NOMO-1 (cell line): ENCODE measurements at regions not wholly inside any gene's neighbourhood (a gene's known extent, or its start where the extent isn't known, plus 50 kb on each side); places are given as distances from the start of the nearest gene placed in this dataset.

Experiments
- DNase-seq, 2 experiments: peaks; one replicate each; lab custom pipeline; 2025; ENCODE audit not compliant: unreplicated experiment in 2 of 2; lab: John Stamatoyannopoulos, UW

DNA sequence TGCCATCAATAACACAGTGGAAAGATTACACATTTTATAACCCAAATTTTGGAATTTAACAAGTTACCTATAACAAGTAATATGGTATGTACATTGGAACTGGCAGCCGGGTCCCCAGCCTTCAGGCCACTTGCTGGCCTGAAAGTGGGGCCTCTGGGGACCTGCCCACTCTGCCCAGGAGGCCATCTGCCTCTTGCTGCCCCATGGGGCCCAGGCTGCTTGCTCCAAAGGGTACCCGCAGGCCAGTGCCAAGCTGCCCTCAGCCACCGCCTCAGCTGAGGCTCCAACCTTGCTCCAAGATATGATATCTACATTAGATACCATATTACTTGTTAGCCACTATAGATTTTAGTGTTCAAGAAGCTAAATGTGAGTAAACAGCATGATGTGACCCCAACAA lies 120.8 kb upstream of the TMEFF2 start:
- DNase-seq, result no peak

GRCh38 chr2:192314800-192315481 lies 120.2 kb upstream of the TMEFF2 start:
- DNase-seq, result no peak

GRCh38 chr2:192313773-192314172 lies 119.0 kb upstream of the TMEFF2 start:
- DNase-seq, result no peak

GRCh38 chr2:192311701-192312460 lies 117.1 kb upstream of the TMEFF2 start:
- DNase-seq, result no peak

- no peak for DNase-seq
Observed at GRCh38 chr2:192307530-192307929, 112.8 kb upstream of the TMEFF2 start.

DNA sequence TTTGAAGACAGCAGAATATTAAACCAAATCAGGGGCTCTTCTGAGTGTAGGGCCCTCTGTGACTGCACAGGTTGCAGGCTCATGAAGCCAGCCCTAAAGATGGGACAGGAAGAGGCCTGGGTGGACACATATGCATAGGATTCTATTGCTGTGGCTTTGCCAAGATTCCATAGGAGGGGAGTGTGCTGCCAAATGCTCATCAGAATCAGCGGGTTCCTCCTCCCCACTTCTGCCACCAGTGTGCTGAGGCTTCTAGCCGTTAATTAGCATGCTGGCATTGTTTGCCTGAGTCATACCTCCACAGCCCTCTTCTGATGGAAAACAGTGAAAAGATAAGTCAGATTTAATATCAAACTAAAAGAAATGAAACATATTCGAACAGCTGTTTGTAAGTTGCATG lies 103.9 kb upstream of the TMEFF2 start:
- DNase-seq, result no peak

DNA sequence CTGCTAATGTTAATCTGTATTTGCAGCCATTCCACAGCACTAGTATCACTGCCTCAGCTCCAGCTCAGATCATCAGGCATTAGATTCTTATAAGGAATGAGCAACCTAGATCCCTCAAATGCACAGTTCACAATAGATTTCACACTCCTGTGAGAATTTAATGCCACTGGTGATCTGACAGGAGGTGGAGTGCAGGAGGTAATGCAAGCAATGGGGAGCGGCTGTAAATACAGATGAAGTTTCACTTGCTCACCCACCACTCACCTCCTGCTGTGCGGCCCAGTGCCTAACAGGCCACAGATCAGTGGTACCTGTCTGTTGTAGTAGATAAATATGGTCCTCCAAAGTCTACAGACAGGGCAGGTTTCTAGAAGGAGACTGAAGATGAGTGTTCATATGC lies 97.7 kb upstream of the TMEFF2 start:
- DNase-seq, result no peak

GRCh38 chr2:192288295-192288694 lies 93.6 kb upstream of the TMEFF2 start:
- DNase-seq, result no peak

DNA sequence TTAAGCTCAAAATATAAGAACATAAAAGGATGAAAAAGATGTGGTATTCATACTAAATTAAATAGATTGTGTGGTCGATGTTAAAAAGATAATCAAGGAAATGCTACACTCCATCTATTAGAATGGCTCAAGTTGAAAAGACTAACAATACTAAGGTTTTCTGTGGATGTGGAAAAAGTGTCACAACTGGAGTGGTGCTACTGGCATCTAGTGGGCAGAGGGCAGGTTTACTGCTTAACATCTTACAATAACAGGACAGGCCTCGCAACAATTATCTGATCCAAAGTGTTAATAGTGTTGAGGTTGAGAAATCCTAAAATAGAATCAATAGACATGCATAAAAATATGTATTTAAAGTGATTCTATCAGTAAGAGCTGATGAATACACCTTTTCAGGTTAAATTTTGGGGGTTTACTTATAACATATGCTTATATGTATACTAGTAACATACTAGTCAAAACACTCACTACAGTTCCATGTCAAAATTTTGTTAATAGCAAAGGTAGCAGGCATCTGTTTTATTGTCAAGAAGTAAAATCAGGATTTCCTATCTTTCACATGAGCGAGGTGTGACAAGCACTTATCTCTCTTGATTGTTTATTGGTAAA lies 91.5 kb upstream of the TMEFF2 start:
- DNase-seq, result no peak

- DNase-seq, result no peak
Observed at GRCh38 chr2:192283450-192283849, 88.7 kb upstream of the TMEFF2 start.

- no peak for DNase-seq
Observed at GRCh38 chr2:192278701-192279100, 84.0 kb upstream of the TMEFF2 start.

- no peak for DNase-seq
Observed at GRCh38 chr2:192277494-192278109, 82.9 kb upstream of the TMEFF2 start.

GRCh38 chr2:192275632-192276031 lies 80.9 kb upstream of the TMEFF2 start:
- no peak for DNase-seq

GRCh38 chr2:192267484-192267883 lies 72.8 kb upstream of the TMEFF2 start:
- DNase-seq, result no peak

DNA sequence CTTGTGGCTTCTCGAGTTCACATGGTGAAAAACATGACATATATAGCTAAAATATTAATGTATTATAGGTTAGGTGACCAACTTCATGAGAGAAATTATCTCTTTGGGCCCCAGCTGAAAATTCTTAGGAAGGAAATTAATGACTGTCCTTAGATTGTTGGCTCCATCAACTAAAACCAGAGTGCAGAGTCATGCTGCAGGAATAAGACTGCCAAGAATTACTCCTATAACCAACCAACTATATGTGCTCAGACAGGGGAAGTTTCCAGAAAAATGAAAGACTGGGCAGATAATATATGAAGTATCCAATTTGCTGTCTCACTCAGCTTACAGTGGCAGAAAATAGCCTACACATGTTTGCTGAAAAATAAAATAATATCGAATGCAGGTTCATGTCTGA lies 71.0 kb upstream of the TMEFF2 start:
- no peak for DNase-seq

DNA sequence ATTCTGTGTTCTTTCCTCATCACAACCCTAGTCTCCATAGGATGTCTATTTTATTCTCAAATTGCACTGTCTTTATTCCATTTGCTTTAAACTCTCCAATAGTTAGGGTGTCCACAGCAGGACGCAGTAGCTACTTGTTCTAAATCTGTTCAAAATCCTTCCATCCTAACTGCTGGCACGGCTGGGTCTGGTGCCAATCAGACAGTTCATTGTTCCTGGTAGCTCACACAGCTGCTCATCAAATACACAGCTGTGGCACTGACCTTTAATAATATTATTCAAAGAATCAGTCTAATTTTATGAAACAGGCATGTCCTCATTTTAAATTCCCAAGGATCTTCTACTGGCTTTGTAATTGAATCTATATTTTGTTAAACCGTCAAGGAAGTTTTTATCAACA lies 59.7 kb upstream of the TMEFF2 start:
- DNase-seq, result no peak

DNA sequence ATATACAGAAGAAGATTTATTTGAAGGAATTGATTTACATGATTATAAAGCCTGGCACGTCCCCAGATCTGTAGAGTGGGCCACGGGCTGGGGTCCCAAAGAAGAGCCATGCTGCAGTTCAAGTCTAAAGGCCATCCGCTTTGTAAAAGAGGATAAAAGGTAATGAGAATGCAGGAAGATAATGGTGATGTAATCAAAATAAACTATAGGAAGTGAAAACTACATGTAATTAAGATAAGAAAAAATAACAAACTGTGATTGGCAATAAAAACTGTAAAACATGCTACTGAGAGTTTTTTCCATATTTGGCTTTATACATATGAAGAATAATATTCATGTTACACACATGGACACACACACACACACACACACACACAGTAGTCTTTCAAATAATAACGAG lies 59.0 kb upstream of the TMEFF2 start:
- no peak for DNase-seq

DNA sequence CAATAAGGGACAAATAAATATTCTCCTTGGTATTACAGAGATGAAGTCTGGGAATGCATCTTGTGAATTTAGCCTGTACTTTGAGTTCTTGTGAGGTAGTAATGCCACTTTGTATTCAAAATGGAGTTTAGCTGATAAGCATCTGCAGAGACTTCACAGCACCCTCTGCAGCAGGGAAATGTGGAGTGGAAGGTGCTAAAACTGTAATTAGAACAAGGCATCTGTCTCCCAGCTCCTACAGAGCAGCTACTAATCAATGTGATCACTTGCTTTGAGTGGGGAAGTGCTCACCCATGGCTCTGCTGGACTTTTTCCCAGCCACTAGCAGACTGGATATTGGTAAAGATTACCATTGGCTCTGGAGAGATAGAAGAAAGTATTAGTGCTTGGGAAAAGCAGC lies 56.2 kb upstream of the TMEFF2 start:
- no peak for DNase-seq

GRCh38 chr2:192247456-192247855 lies 52.7 kb upstream of the TMEFF2 start:
- no peak for DNase-seq

DNA sequence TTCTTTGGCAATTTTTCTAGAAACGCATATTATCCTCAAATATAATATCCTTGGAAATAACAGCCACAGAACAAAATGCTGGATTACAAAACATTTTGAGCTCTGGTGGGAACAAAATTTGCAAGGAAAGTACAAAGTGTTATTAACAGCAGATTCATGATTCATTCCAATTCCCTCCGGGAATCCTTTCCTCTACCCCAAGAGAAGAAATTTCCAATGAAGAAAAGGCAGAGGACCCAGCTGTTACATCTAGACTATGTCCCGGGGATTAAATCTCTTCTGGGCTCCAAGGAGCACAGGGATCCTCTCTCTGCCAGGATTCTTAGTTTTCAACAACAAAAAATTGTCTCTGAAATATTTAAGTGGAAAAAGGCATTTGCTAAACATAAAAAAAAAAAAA lies 51.6 kb upstream of the TMEFF2 start:
- no peak for DNase-seq

DNA sequence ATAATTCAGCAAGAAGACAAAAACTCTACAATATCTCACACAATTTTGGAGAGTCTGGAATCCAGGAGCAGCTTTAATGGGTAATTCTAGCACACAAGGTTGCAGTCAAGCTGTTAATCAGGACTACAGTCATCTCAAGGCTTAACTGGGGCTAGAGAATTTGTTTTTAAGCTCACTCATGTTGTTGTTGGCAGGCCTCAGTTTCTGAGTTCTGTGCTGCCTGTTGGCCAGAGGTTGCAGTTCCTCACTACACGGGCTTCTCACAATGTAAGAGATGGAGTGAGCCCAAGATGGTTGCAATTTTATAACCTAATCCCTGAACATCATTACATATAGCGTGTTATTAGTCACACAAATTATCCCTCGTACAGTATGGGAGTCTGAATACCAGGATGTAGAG lies 50.6 kb upstream of the TMEFF2 start:
- no peak for DNase-seq
